ENCODE measurements at regions not wholly inside any gene's neighbourhood (a gene's known extent, or its start where the extent isn't known, plus 50 kb on each side); places are given as distances from the start of the nearest gene placed in this dataset.

GRCh38 chr22:47329727-47330650 lies 567.5 kb downstream of the TBC1D22A start:
- TF ChIP-seq CTCF (IDR thresholded peaks at IDR 0.05), result no peak
- no peak for TF ChIP-seq EZH2 (IDR thresholded peaks at IDR 0.05; ENCODE audit: borderline replicate concordance, insufficient read depth, low read depth, low read length, poor library complexity, severe bottlenecking)
